ENCODE measurements at regions not wholly inside any gene's neighbourhood (a gene's known extent, or its start where the extent isn't known, plus 50 kb on each side); places are given as distances from the start of the nearest gene placed in this dataset.
"Not testable (repeated sequence)": the region's sequence is repeated elsewhere in the genome, so short reads cannot be mapped to it uniquely, and the experiment has no call there.

DNA sequence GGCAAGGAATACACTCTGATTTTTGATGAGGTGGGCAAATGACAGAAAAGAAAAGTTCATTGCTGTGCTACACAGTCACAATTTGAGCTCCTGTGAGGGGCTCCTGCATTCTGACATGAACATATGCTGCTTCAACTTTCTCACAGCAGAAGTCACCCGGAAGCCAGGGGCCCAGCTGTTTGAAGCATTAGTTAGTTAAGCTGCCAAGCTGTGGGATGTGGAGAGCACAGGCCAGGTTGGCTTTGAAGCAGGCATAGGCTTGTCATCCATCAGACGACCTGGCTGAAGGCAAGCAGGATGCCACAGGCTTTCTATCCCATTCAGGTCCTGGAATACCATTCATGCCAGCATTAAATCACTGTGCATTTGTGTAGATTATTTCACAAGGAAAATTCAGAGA, 63.1 kb downstream of the MTNR1B start:
- Mint-ChIP-seq H3K27ac (no peak overlapping the region), H3K4me1 (no peaks in the 10 kb centered on the region), H3K27me3 (peaks cover 0 to 9% (median 3%) of the 10 kb centered on the region in 5 donors), H3K4me3 (no peak overlapping the region), H3K36me3 (no peaks in the 10 kb centered on the region), H3K9me3 (peaks cover 0 to 4% (median 0%) of the 10 kb centered on the region in 9 donors)
- POLR2A ChIA-PET = no interaction called here
- DNase-seq (no peak), ATAC-seq (no peak)

DNA sequence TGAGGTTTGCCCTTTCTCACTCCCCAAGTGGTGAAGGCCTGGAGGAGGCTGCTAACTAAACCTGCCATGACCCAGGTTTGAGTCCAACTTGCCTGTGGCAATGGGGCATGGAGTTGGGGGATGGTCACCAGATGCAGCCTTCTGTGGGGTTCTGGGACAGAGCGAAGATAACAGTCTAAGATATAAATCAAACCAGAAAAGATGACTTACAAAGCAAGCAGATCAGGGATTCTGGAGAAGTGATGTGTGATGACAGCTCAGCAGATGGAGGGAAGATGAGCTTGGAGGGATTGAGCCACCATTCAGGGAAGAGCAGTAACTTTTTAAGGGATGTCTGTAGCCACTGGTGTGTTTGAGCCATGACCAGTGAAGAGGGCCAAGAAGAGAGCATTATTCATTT, 63.6 kb downstream of the MTNR1B start:
- Mint-ChIP-seq H3K27ac (no peak overlapping the region), H3K4me3 (no peak overlapping the region), H3K27me3 (peaks cover 0 to 9% (median 3%) of the 10 kb centered on the region in 5 donors), H3K36me3 (no peaks in the 10 kb centered on the region), H3K4me1 (no peaks in the 10 kb centered on the region), H3K9me3 (peaks cover 0 to 4% (median 0%) of the 10 kb centered on the region in 9 donors)
- no peak for ATAC-seq
- POLR2A ChIA-PET = no interaction called here
- no peak for DNase-seq

- POLR2A ChIA-PET = no interaction called here
- DNase-seq = no peak
- peaks cover 0 to 10% (median 3%) of the 10 kb centered on the region in 5 donors for H3K27me3 Mint-ChIP-seq
- ATAC-seq = no peak
- no peaks in the 10 kb centered on the region for H3K36me3 Mint-ChIP-seq
- no peak overlapping the region for H3K4me3 Mint-ChIP-seq
- peaks cover 0 to 4% (median 0%) of the 10 kb centered on the region in 9 donors for H3K9me3 Mint-ChIP-seq
- no peaks in the 10 kb centered on the region for H3K4me1 Mint-ChIP-seq
- H3K27ac Mint-ChIP-seq = no peak overlapping the region
Measured at GRCh38 chr11:93034031-93034722, 64.7 kb downstream of the MTNR1B start.

- Mint-ChIP-seq H3K4me3 (no peak overlapping the region), H3K27me3 (peaks cover 2 to 15% (median 6%) of the 10 kb centered on the region in 5 donors), H3K4me1 (no peaks in the 10 kb centered on the region), H3K36me3 (no peaks in the 10 kb centered on the region), H3K9me3 (peaks cover 0 to 4% (median 0%) of the 10 kb centered on the region in 9 donors), H3K27ac (no peak overlapping the region)
- DNase-seq (no peak), ATAC-seq (no peak)
- POLR2A ChIA-PET = no interaction called here
Measured at GRCh38 chr11:93034723-93035039, 65.2 kb downstream of the MTNR1B start.

DNA sequence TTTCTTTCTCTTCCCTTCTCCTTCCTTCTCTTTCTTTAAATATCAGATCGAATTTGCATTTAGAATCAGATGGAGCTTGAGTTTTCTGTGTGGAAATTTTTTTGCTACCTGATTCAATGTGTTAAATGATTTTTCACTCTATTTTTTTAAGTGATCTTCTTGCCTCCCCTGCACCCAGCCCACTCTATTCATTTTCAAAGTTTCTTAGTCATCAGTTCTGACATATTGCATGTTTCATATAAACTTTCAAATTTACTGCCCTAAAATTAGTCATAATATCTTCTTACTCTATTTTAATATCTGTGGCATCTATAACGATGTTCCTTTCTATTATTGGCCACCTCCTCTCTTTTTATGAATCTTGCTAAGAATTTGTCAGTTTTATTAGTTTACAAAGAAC, 69.1 kb downstream of the MTNR1B start:
- POLR2A ChIA-PET = no interaction called here
- no peak for ATAC-seq
- Mint-ChIP-seq H3K27ac (no peak overlapping the region), H3K36me3 (peaks cover 0 to 11% (median 0%) of the 10 kb centered on the region in 3 donors), H3K27me3 (peaks cover 3 to 29% (median 7%) of the 10 kb centered on the region in 5 donors), H3K4me1 (no peaks in the 10 kb centered on the region), H3K9me3 (peaks cover 0 to 16% (median 8%) of the 10 kb centered on the region in 9 donors), H3K4me3 (no peak overlapping the region)
- DNase-seq = no peak

DNA sequence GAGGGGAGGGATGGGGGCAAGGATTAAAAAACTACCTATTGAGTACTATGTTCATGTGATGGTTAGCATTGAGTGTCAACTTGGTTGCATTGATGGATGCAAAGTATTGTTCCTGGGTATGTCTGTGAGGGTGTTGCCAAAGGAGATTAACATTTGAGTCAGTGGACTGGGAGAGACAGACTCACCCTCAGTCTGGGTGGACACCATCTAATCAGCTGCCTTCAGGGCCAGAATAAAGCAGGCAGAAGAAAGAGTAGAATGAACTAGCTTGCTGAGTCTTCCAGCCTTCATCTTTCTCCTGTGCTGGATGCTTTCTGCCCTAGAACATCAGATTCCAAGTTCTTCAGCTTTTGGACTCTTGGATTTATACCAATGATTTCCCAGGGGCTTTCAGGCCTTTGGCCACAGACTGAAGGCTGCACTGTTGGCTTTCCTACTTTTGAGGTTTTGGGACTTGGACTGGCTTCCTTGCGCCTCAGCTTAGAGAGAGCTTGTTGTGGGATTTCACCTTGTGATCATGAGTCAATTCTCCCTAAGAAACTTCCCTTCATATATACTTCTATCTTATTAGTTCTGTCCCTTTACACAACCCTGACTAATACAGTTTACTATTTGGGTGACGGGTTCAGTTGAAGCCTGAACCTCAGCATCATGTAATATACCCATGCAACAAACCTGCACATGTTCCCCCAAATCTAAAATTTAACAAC, 70.2 kb downstream of the MTNR1B start:
- H3K36me3 Mint-ChIP-seq = peaks cover 0 to 11% (median 0%) of the 10 kb centered on the region in 3 donors
- H3K27me3 Mint-ChIP-seq = peaks cover 3 to 35% (median 7%) of the 10 kb centered on the region in 5 donors
- no peak overlapping the region for H3K27ac Mint-ChIP-seq
- no peaks in the 10 kb centered on the region for H3K4me1 Mint-ChIP-seq
- no peak overlapping the region for H3K4me3 Mint-ChIP-seq
- ATAC-seq (no peak), DNase-seq (no peak)
- peaks cover 0 to 20% (median 8%) of the 10 kb centered on the region in 9 donors for H3K9me3 Mint-ChIP-seq
- POLR2A ChIA-PET = no interaction called here

DNA sequence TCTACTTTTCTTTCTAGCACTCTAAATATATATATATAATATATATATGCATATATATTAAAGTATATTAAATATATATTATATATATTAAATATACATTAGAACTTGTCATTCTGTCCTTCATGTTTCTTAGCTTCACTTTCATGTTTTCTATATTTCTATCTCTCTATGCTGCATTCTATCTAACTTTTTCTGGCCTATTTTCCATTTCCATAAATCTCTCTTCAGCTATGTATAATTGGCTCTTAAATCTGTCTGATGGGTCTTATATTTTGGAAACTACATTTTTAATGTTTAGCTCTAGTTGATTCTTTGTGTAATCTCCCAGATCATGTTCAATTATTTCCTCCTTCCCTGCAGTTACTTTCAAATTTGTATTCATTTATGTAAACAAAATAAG, 72.2 kb downstream of the MTNR1B start:
- H3K4me1 Mint-ChIP-seq = no peaks in the 10 kb centered on the region
- POLR2A ChIA-PET = no interaction called here
- H3K9me3 Mint-ChIP-seq = peaks cover 0 to 20% (median 8%) of the 10 kb centered on the region in 9 donors
- H3K27ac Mint-ChIP-seq = no peak overlapping the region
- no peak for DNase-seq
- H3K36me3 Mint-ChIP-seq = peaks cover 0 to 11% (median 0%) of the 10 kb centered on the region in 3 donors
- H3K27me3 Mint-ChIP-seq = peaks cover 3 to 35% (median 7%) of the 10 kb centered on the region in 5 donors
- no peak for ATAC-seq
- no peak overlapping the region for H3K4me3 Mint-ChIP-seq

GRCh38 chr11:93043186-93043585, 73.7 kb downstream of the MTNR1B start:
- H3K9me3 Mint-ChIP-seq = peaks cover 0 to 16% (median 8%) of the 10 kb centered on the region in 9 donors
- H3K27ac Mint-ChIP-seq, POLR2A ChIA-PET, DNase-seq, ATAC-seq, H3K4me1 Mint-ChIP-seq, H3K4me3 Mint-ChIP-seq: not testable (repeated sequence)
- peaks cover 3 to 35% (median 7%) of the 10 kb centered on the region in 5 donors for H3K27me3 Mint-ChIP-seq
- peaks cover 0 to 11% (median 0%) of the 10 kb centered on the region in 3 donors for H3K36me3 Mint-ChIP-seq

DNA sequence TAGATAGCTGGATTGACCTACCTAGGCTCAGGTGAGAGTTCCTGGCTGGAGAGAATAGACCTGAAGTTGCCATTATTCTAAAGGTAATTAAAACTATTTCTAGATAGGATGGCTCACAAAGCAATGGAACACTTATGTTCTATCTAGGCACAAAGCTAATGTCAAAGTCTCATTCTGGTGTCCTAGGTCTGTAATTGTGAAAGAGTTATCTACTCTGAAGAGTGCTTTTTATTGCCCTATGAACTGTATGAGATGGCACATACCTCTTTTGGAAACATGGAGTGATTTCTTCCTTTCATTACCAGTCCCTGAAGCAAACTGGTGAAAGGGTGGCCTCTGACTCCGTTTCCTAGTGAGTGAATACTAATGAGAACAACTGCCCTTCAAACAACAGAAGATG, 80.3 kb downstream of the MTNR1B start:
- H3K4me1 Mint-ChIP-seq = no peaks in the 10 kb centered on the region
- POLR2A ChIA-PET = no interaction called here
- H3K4me3 Mint-ChIP-seq = no peak overlapping the region
- H3K9me3 Mint-ChIP-seq = peaks cover 0 to 3% (median 0%) of the 10 kb centered on the region in 9 donors
- H3K36me3 Mint-ChIP-seq = no peaks in the 10 kb centered on the region
- H3K27me3 Mint-ChIP-seq = peaks cover 0 to 2% (median 0%) of the 10 kb centered on the region in 5 donors
- H3K27ac Mint-ChIP-seq = no peak overlapping the region
- ATAC-seq (no peak), DNase-seq (no peak)

GRCh38 chr11:93051186-93051585, 81.7 kb downstream of the MTNR1B start:
- no peaks in the 10 kb centered on the region for H3K36me3 Mint-ChIP-seq
- DNase-seq (no peak), ATAC-seq (no peak)
- H3K27me3 Mint-ChIP-seq = peaks cover 0 to 2% (median 0%) of the 10 kb centered on the region in 5 donors
- H3K27ac Mint-ChIP-seq = no peak overlapping the region
- H3K4me1 Mint-ChIP-seq = no peaks in the 10 kb centered on the region
- no peak overlapping the region for H3K4me3 Mint-ChIP-seq
- peaks cover 0 to 8% (median 0%) of the 10 kb centered on the region in 9 donors for H3K9me3 Mint-ChIP-seq
- POLR2A ChIA-PET = no interaction called here

- no peak overlapping the region for H3K27ac Mint-ChIP-seq
- POLR2A ChIA-PET = no interaction called here
- no peak for ATAC-seq
- H3K4me1 Mint-ChIP-seq = no peaks in the 10 kb centered on the region
- peaks cover 0 to 13% (median 2%) of the 10 kb centered on the region in 5 donors for H3K27me3 Mint-ChIP-seq
- H3K9me3 Mint-ChIP-seq = peaks cover 0 to 8% (median 0%) of the 10 kb centered on the region in 9 donors
- H3K36me3 Mint-ChIP-seq = no peaks in the 10 kb centered on the region
- no peak for DNase-seq
- H3K4me3 Mint-ChIP-seq = no peak overlapping the region
Measured at GRCh38 chr11:93053864-93054263, 84.4 kb downstream of the MTNR1B start.

DNA sequence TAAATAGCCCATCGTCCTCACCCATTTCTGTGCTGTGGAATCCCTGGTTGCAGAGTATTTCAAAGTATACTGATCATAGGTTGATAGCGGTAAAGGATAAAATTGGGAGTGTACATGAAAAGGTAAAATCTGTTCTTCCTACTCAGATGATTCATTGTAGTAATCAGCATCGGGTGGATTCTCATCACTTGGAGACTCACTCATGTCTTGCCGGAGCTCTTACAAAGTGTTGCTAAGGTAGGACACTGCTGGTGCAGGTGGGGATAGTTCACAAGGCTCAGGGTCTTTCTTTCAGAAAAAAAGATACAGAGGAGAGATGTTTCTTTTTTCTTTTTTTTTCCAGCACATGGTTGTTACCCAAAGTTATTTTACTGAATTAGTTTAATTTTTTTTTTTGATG, 84.8 kb downstream of the MTNR1B start:
- Mint-ChIP-seq H3K9me3 (peaks cover 0 to 8% (median 0%) of the 10 kb centered on the region in 9 donors), H3K36me3 (no peaks in the 10 kb centered on the region), H3K4me3 (no peak overlapping the region), H3K4me1 (no peaks in the 10 kb centered on the region), H3K27ac (no peak overlapping the region), H3K27me3 (peaks cover 0 to 13% (median 2%) of the 10 kb centered on the region in 5 donors)
- ATAC-seq = no peak
- no peak for DNase-seq
- POLR2A ChIA-PET = no interaction called here

- ATAC-seq (no peak), DNase-seq (no peak)
- POLR2A ChIA-PET = no interaction called here
- peaks cover 0 to 8% (median 0%) of the 10 kb centered on the region in 9 donors for H3K9me3 Mint-ChIP-seq
- no peak overlapping the region for H3K27ac Mint-ChIP-seq
- no peak overlapping the region for H3K4me3 Mint-ChIP-seq
- H3K27me3 Mint-ChIP-seq = peaks cover 0 to 13% (median 2%) of the 10 kb centered on the region in 5 donors
- no peaks in the 10 kb centered on the region for H3K4me1 Mint-ChIP-seq
- H3K36me3 Mint-ChIP-seq = no peaks in the 10 kb centered on the region
Measured at GRCh38 chr11:93054881-93055280, 85.4 kb downstream of the MTNR1B start.
